HCT116 (cell line): ENCODE measurements at regions not wholly inside any gene's neighbourhood (a gene's known extent, or its start where the extent isn't known, plus 50 kb on each side); places are given as distances from the start of the nearest gene placed in this dataset.

Source experiments
- ATAC-seq: fragments of 200-7000 bp; cut with Tn5 transposase; 2 replicates; pipeline ENCODE4 v1.9.1; 2020; ENCODE audit warnings: mild to moderate bottlenecking, moderate library complexity
- BruUV-seq: library from RNA; stranded (reverse); fragments of 400-500 nt; replicated peaks from 2 replicates; lab custom pipeline; 2021; lab: Mats Ljungman, UMichigan
- CTCF ChIA-PET: fragments of 300-600 bp; sonication (Branson Sonifier 250); formaldehyde crosslinking; loops from one replicate; lab custom pipeline; 2021; ENCODE audit warnings: antibody characterized with exemption; lab: Charles Lee
- POLR2A ChIA-PET: fragments of 300-600, 350-600 bp; sonication (Branson Sonifier 250); formaldehyde crosslinking; loops from one replicate; lab custom pipeline; 2021; ENCODE audit warnings: antibody characterized with exemption; lab: Charles Lee
- RAD21 ChIA-PET, 2 experiments: fragments of 300-600 bp; sonication (Branson Sonifier 250); formaldehyde crosslinking; loops; one replicate each; lab custom pipeline; 2023; ENCODE audit warnings: low total read pairs in 2 of 2; ENCODE audit not compliant: uncharacterized antibody in 2 of 2, unreplicated experiment in 2 of 2, low non-redundant PET in 1 of 2; lab: Charles Lee
- DNase-seq: peaks from one replicate; pipeline ENCODE4 v3.0.0-alpha.2; 2010; ENCODE audit warnings: low read depth, low spot score
- H2AFZ ChIP-seq: fragments of 200-600 bp; shearing (Covaris generic), sonication (generic); 2 replicates; pipeline ENCODE4 v1.6.1; 2017; ENCODE audit warnings: low read depth, mixed run types, mixed read lengths, antibody characterized with exemption, low read length; ENCODE audit not compliant: poor library complexity, severe bottlenecking
- H3K27ac ChIP-seq: 2 replicates; pipeline ENCODE4 v1.5.1; 2012; ENCODE audit warnings: low read depth, low read length
- H3K27me3 ChIP-seq: fragments of 200-600 bp; sonication (generic); 2 replicates; pipeline ENCODE4 v1.6.1; 2016; ENCODE audit warnings: mixed run types, low read length, mixed read lengths; ENCODE audit not compliant: insufficient read depth
- H3K36me3 ChIP-seq, 2 experiments: fragments of 200-500 bp in 1 of 2; fragments of 200-600 bp in 1 of 2; sonication (Bioruptor generic) in 1 of 2; sonication (generic) in 1 of 2; 2 replicates each; pipeline versions ENCODE4 v1.5.1 to v1.6.1; 2014 to 2016; ENCODE audit warnings: low read length in 2 of 2, inconsistent platforms in 1 of 2, mixed read lengths in 1 of 2, mixed run types in 1 of 2; ENCODE audit not compliant: insufficient read depth in 2 of 2, control insufficient read depth in 1 of 2
- H3K4me1 ChIP-seq, 2 experiments: fragments of 200-600 bp in 1 of 2; sonication (generic) in 1 of 2; 2 replicates each; pipeline versions ENCODE4 v1.5.1 to v1.6.1; 2012 to 2017; ENCODE audit warnings: low read length in 2 of 2, inconsistent platforms in 1 of 2, mild to moderate bottlenecking in 1 of 2, mixed read lengths in 1 of 2, mixed run types in 1 of 2, moderate library complexity in 1 of 2; ENCODE audit not compliant: insufficient read depth in 2 of 2, control insufficient read depth in 1 of 2
- H3K4me2 ChIP-seq: fragments of 200-600 bp; sonication (generic); 2 replicates; pipeline ENCODE4 v1.6.1; 2017; ENCODE audit warnings: mixed run types, low read length, mixed read lengths
- H3K4me3 ChIP-seq, 2 experiments: fragments of 200-600 bp in 1 of 2; sonication (generic) in 1 of 2; replicated peaks in 1 of 2; 2 replicates each; pipeline ENCODE4 v1.5.1; 2011 to 2016; ENCODE audit warnings: low read length in 2 of 2, control low read depth in 1 of 2, low read depth in 1 of 2, mild to moderate bottlenecking in 1 of 2, mixed read lengths in 1 of 2, mixed run types in 1 of 2
- H3K79me2 ChIP-seq: fragments of 200-600 bp; sonication (generic); 2 replicates; pipeline ENCODE4 v1.6.1; 2017; ENCODE audit warnings: mild to moderate bottlenecking, mixed run types, low read length, moderate library complexity, mixed read lengths; ENCODE audit not compliant: insufficient read depth
- H3K9ac ChIP-seq: fragments of 200-600 bp; sonication (generic); 2 replicates; pipeline ENCODE4 v1.6.1; 2016; ENCODE audit warnings: low read length, mixed read lengths
- H3K9me2 ChIP-seq: fragments of 200-600 bp; sonication (generic), shearing (Covaris generic); 2 replicates; pipeline ENCODE4 v1.6.1; 2017; ENCODE audit warnings: mixed run types, mild to moderate bottlenecking, moderate library complexity; ENCODE audit not compliant: insufficient read depth
- H3K9me3 ChIP-seq, 2 experiments: fragments of 200-500 bp in 1 of 2; fragments of 200-600 bp in 1 of 2; sonication (Bioruptor generic) in 1 of 2; sonication (generic) in 1 of 2; 2 replicates each; pipeline ENCODE4 v1.6.1; 2014 to 2017; ENCODE audit warnings: low read length in 2 of 2, mixed read lengths in 2 of 2, inconsistent platforms in 1 of 2, low read depth in 1 of 2, mild to moderate bottlenecking in 1 of 2, mixed run types in 1 of 2, moderate library complexity in 1 of 2; ENCODE audit not compliant: control insufficient read depth in 1 of 2, insufficient read depth in 1 of 2
- H4K20me1 ChIP-seq: fragments of 200-600 bp; sonication (generic), shearing (Covaris generic); 2 replicates; pipeline ENCODE4 v1.6.1; 2017; ENCODE audit warnings: mixed run types, mild to moderate bottlenecking, moderate library complexity; ENCODE audit not compliant: insufficient read depth
- ATF3 ChIP-seq: IDR thresholded peaks from 2 replicates; pipeline ENCODE4 v1.6.1; 2012
- CBX3 ChIP-seq: IDR thresholded peaks from 2 replicates; pipeline ENCODE4 v1.6.1; 2012; ENCODE audit warnings: low read depth
- ELF1 ChIP-seq: IDR thresholded peaks from 2 replicates; pipeline ENCODE4 v1.6.1; 2012; ENCODE audit warnings: low read depth, borderline replicate concordance
- EZH2 ChIP-seq: fragments of 200-600 bp; sonication (generic); IDR thresholded peaks from 2 replicates; pipeline ENCODE4 v1.6.1; 2017; ENCODE audit warnings: antibody characterized with exemption, mixed run types
- EZH2phosphoT487 ChIP-seq: fragments of 200-600 bp; IDR thresholded peaks from 2 replicates; pipeline ENCODE4 v1.6.1; 2018; ENCODE audit warnings: antibody characterized with exemption, borderline replicate concordance
- FOSL1 ChIP-seq: IDR thresholded peaks from 2 replicates; pipeline ENCODE4 v1.6.1; 2012; ENCODE audit warnings: low read depth
- JUND ChIP-seq: IDR thresholded peaks from 2 replicates; pipeline ENCODE4 v1.6.1; 2012
- MAX ChIP-seq: IDR thresholded peaks from 2 replicates; pipeline ENCODE4 v1.6.1; 2012
- POLR2A ChIP-seq: IDR thresholded peaks from 2 replicates; pipeline ENCODE4 v1.7.0; 2011; ENCODE audit warnings: borderline replicate concordance; ENCODE audit not compliant: insufficient read depth, insufficient read length; ENCODE audit errors: extremely low read depth
- RAD21 ChIP-seq: IDR thresholded peaks from 2 replicates; pipeline ENCODE4 v1.6.1; 2012; ENCODE audit warnings: low read depth, mild to moderate bottlenecking
- SIN3A ChIP-seq: IDR thresholded peaks from 2 replicates; pipeline ENCODE4 v1.6.1; 2012; ENCODE audit warnings: low read depth
- SP1 ChIP-seq: IDR thresholded peaks from 2 replicates; pipeline ENCODE4 v1.6.1; 2012; ENCODE audit warnings: low read depth
- TCF7L2 ChIP-seq: IDR thresholded peaks from 2 replicates; pipeline ENCODE4 v1.7.0; 2011; ENCODE audit warnings: borderline replicate concordance, inconsistent platforms; ENCODE audit not compliant: insufficient read depth, insufficient read length; ENCODE audit errors: extremely low read depth
- ZFX ChIP-seq: fragments of 450-650 bp; IDR thresholded peaks from 2 replicates; pipeline ENCODE4 v1.6.1; 2017
- intact Hi-C: fragments of 100-400 bp; cut with micrococcal nuclease; formaldehyde crosslinking; loops from 2 replicates; pipeline ENCODE4 v1.10.0; 2022

GRCh38 chr4:22062676-22063075, 114.1 kb upstream of the KCNIP4 start:
- H3K27me3 ChIP-seq = no peaks in the 10 kb centered on the region
- H3K4me2 ChIP-seq = no peak overlapping the region
- H4K20me1 ChIP-seq = no peaks in the 10 kb centered on the region
- no peak overlapping the region for H3K9ac ChIP-seq
- no peaks in the 10 kb centered on the region for H3K36me3 ChIP-seq
- H3K4me1 ChIP-seq = no peaks in the 10 kb centered on the region
- H3K9me3 ChIP-seq = no peaks in the 10 kb centered on the region; a peak in 1 of 4 replicates
- no peaks in the 10 kb centered on the region for H3K79me2 ChIP-seq
- ChIA-PET RAD21 (no interaction called here), POLR2A (no interaction called here), CTCF (no interaction called here)
- no peak overlapping the region for H2AFZ ChIP-seq
- TF ChIP-seq ATF3 = no peak
- ATAC-seq (no peak), DNase-seq (no peak)
- no peak overlapping the region for H3K27ac ChIP-seq
- intact Hi-C loops = no loop called here
- no peaks in the 10 kb centered on the region for H3K9me2 ChIP-seq
- BruUV-seq = no TSS peak
- H3K4me3 ChIP-seq = no peak overlapping the region

GRCh38 chr4:22055954-22056353, 107.4 kb upstream of the KCNIP4 start:
- Histone ChIP-seq H3K4me2 (no peak overlapping the region), H2AFZ (no peak overlapping the region), H3K9me2 (no peaks in the 10 kb centered on the region), H3K9me3 (no peaks in the 10 kb centered on the region), H3K9ac (no peak overlapping the region), H3K27me3 (no peaks in the 10 kb centered on the region), H4K20me1 (no peaks in the 10 kb centered on the region), H3K36me3 (no peaks in the 10 kb centered on the region), H3K79me2 (no peaks in the 10 kb centered on the region), H3K4me3 (no peak overlapping the region), H3K27ac (no peak overlapping the region), H3K4me1 (no peaks in the 10 kb centered on the region)
- POLR2A ChIA-PET = no interaction called here
- ATAC-seq (no peak), DNase-seq (no peak)
- RAD21 ChIA-PET = no interaction called here
- intact Hi-C loops = no loop called here
- TF ChIP-seq EZH2phosphoT487 = no peak
- no peak for TF ChIP-seq EZH2
- TF ChIP-seq ELF1 = no peak
- no peak for TF ChIP-seq SP1
- no peak for TF ChIP-seq JUND
- TF ChIP-seq FOSL1 = no peak
- TF ChIP-seq POLR2A = no peak
- no peak for TF ChIP-seq SIN3A
- TF ChIP-seq TCF7L2 = no peak
- TF ChIP-seq CBX3 = no peak
- TF ChIP-seq MAX = no peak
- no peak for TF ChIP-seq ZFX
- TF ChIP-seq RAD21 = no peak
- BruUV-seq = no TSS peak
- CTCF ChIA-PET = no interaction called here
